Heart right ventricle (tissue), 16 donors: ENCODE measurements at regions not wholly inside any gene's neighbourhood (a gene's known extent, or its start where the extent isn't known, plus 50 kb on each side); places are given as distances from the start of the nearest gene placed in this dataset.

Experiments used
- ATAC-seq, 8 donors: fragments of 200-7000 bp; cut with Tn5 transposase; one replicate each; pipeline ENCODE4 v1.9.1; 2020; ENCODE audit warnings: mild to moderate bottlenecking in 8 of 8, moderate library complexity in 8 of 8, moderate number of reproducible peaks in 1 of 8
- DNase-seq, 2 donors: peaks; one replicate each; pipeline ENCODE4 v3.0.0-alpha.2; 2020
- H3K27ac ChIP-seq, 10 donors: fragments of 200-600 bp; sonication (generic) in 2 of 10; one replicate each; pipeline versions ENCODE4 v1.5.0 to v1.8.0; 2020 to 2022; ENCODE audit warnings: mild to moderate bottlenecking in 3 of 10
- H3K27me3 ChIP-seq, 7 donors: fragments of 200-600 bp; one replicate each; pipeline ENCODE4 v1.8.0; 2021 to 2022; ENCODE audit warnings: mild to moderate bottlenecking in 2 of 7
- H3K36me3 ChIP-seq, 9 donors: fragments of 200-600 bp; sonication (generic) in 1 of 9; one replicate each; pipeline versions ENCODE4 v1.5.0 to v1.8.0; 2020 to 2022; ENCODE audit warnings: mild to moderate bottlenecking in 2 of 9
- H3K4me1 ChIP-seq, 9 donors: fragments of 200-600 bp; sonication (generic) in 1 of 9; one replicate each; pipeline versions ENCODE4 v1.5.0 to v1.8.0; 2020 to 2022; ENCODE audit warnings: mild to moderate bottlenecking in 4 of 9
- H3K4me3 ChIP-seq, 10 donors: fragments of 200-600 bp; sonication (generic) in 2 of 10; one replicate each; pipeline versions ENCODE4 v1.5.0 to v1.8.0; 2020 to 2022; ENCODE audit warnings: mild to moderate bottlenecking in 7 of 10, moderate library complexity in 2 of 10
- H3K9me3 ChIP-seq, 11 donors: fragments of 200-600 bp in 10 of 11; sonication (generic) in 2 of 11; one replicate each; pipeline versions ENCODE4 v1.5.0 to v1.8.0; 2013 to 2022; ENCODE audit warnings: mild to moderate bottlenecking in 2 of 11, control low read depth in 1 of 11, moderate library complexity in 1 of 11
- CTCF ChIP-seq, 9 donors: fragments of 200-600 bp; sonication (generic) in 2 of 9; IDR thresholded peaks; one replicate each; pipeline versions ENCODE4 v1.5.0 to v1.8.0; 2021 to 2022; ENCODE audit warnings: antibody characterized with exemption in 9 of 9, mild to moderate bottlenecking in 5 of 9, moderate library complexity in 1 of 9
- WGBS, 2 donors: extraction: QIAGEN DNeasy Blood & Tissue Kit; methylation state at CpG; one replicate each; pipeline ENCODE4 v1.1.7; 2013; ENCODE audit warnings: inconsistent platforms in 1 of 2; 5-methylcytosine and 5-hydroxymethylcytosine counted together
- intact Hi-C, 10 donors: fragments of 100-400 bp; cut with DNase I; formaldehyde crosslinking; loops; one replicate each; pipeline versions ENCODE4 v1.11.1 to v1.14.2; 2022
- donor health status: Arrhythmogenic right ventricular cardiomyopathy.
- donor health status: ischemic (EF 13 %, LVEDD 7.1; RV severe dilation, severe dysfunction).
- donor health status: healthy with polysubstance abuse.
- donor health status: DM: no; HTN: yes; CAD: no.
- donor health status: DM: no; HTN: no; CAD: no.
- donor health status: ischemic (EF 25% LVEDD 6.9; RV normal size, moderate dysfunction).
- donor health status: ischemic (EF 25% LVEDD 5.7; RV mildly dilated, moderate dysfunction).
- donor health status: healthy.
- donor health status: DM: yes; HTN: yes; CAD: no.
- donor health status: Ischemic cardiomyopathy.
- donor health status: ischemic (EF 35%, LVEDD 5.7; RV mildly dilated, moderate dysfunction).
- donor health status: nonischemic (EF 11% LVEDD 7.7; RV severe dilation, severe dysfunction).
- donor health status: DM: yes; HTN: yes; CAD: no.
- donor health status: PGD.
- donor health status: ischemic (EF 29% LVEDD 5.4; RV normal size, mild dysfunction).
- donor health status: nonischemic (EF 23%, LVEDD 6.1; RV moderate dilation, normal function).

GRCh38 chr3:106168962-106169750 lies 300.3 kb upstream of the CBLB start:
- no peaks in the 10 kb centered on the region for H3K36me3 ChIP-seq
- H3K4me1 ChIP-seq = no peaks in the 10 kb centered on the region
- H3K27ac ChIP-seq = no peak overlapping the region
- H3K9me3 ChIP-seq = peaks cover 0 to under 1% (median 0%) of the 10 kb centered on the region in 11 donors
- TF ChIP-seq CTCF (IDR thresholded peaks at IDR 0.05) = no peak
- ATAC-seq (no peak), DNase-seq (no peak)
- no peak overlapping the region for H3K4me3 ChIP-seq
- no peaks in the 10 kb centered on the region for H3K27me3 ChIP-seq
- intact Hi-C loops = no loop called here
- 78 to 80% methylated on average over 5 of the region's 5 CpGs for WGBS, 2 donors

- intact Hi-C loops = no loop called here
- Histone ChIP-seq H3K36me3 (no peaks in the 10 kb centered on the region), H3K9me3 (no peaks in the 10 kb centered on the region), H3K4me1 (no peaks in the 10 kb centered on the region), H3K4me3 (no peak overlapping the region), H3K27me3 (no peaks in the 10 kb centered on the region), H3K27ac (no peak overlapping the region)
- 84 to 88% methylated on average over 1 of the region's 1 CpG for WGBS, 2 donors
- DNase-seq (no peak), ATAC-seq (no peak)
- no peak for TF ChIP-seq CTCF (IDR thresholded peaks at IDR 0.05)
Observed at GRCh38 chr3:106170636-106171035, 301.8 kb upstream of the CBLB start.

GRCh38 chr3:106172101-106172500 lies 303.3 kb upstream of the CBLB start:
- no peak overlapping the region for H3K27ac ChIP-seq
- no peaks in the 10 kb centered on the region for H3K27me3 ChIP-seq
- ATAC-seq = no peak
- WGBS, 2 donors = 80 to 87% methylated on average over 4 of the region's 4 CpGs
- no peak overlapping the region for H3K4me3 ChIP-seq
- no peaks in the 10 kb centered on the region for H3K9me3 ChIP-seq
- no peak for TF ChIP-seq CTCF (IDR thresholded peaks at IDR 0.05)
- H3K4me1 ChIP-seq = peaks cover 0 to 11% (median 0%) of the 10 kb centered on the region in 9 donors
- DNase-seq = no peak
- intact Hi-C loops = no loop called here
- H3K36me3 ChIP-seq = no peaks in the 10 kb centered on the region

GRCh38 chr3:106172780-106173179 lies 304.0 kb upstream of the CBLB start:
- DNase-seq (no peak), ATAC-seq (no peak)
- H3K4me1 ChIP-seq = peaks cover 0 to 11% (median 0%) of the 10 kb centered on the region in 9 donors
- no peaks in the 10 kb centered on the region for H3K9me3 ChIP-seq
- intact Hi-C loops = no loop called here
- no peak overlapping the region for H3K27ac ChIP-seq
- no peak overlapping the region for H3K4me3 ChIP-seq
- no peaks in the 10 kb centered on the region for H3K27me3 ChIP-seq
- H3K36me3 ChIP-seq = no peaks in the 10 kb centered on the region
- 80 to 85% methylated on average over 1 of the region's 1 CpG for WGBS, 2 donors
- no peak for TF ChIP-seq CTCF (IDR thresholded peaks at IDR 0.05)
